ENCODE measurements at regions not wholly inside any gene's neighbourhood (a gene's known extent, or its start where the extent isn't known, plus 50 kb on each side); places are given as distances from the start of the nearest gene placed in this dataset.

- no peaks in the 10 kb centered on the region for H3K9me3 ChIP-seq (replicated peaks)
- H3K27me3 ChIP-seq (replicated peaks) = peaks cover 8% of the 10 kb centered on the region; the same call in 1 of the 2 replicates
- H3K4me1 ChIP-seq (replicated peaks) = no peaks in the 10 kb centered on the region
- no peaks in the 10 kb centered on the region for H3K36me3 ChIP-seq
- H3K4me3 ChIP-seq = no peak overlapping the region
- H3K27ac ChIP-seq = no peak overlapping the region
- no peak for DNase-seq (ENCODE audit: low read depth in 1 of 2, low spot score in 2 of 2)
Measured at GRCh38 chr1:5751163-5751540, 241.1 kb downstream of the NPHP4 start.

GRCh38 chr1:5750186-5751162, 241.8 kb downstream of the NPHP4 start:
- Histone ChIP-seq H3K4me3 (no peak overlapping the region), H3K9me3 (replicated peaks) (no peaks in the 10 kb centered on the region), H3K27ac (no peak overlapping the region), H3K36me3 (no peaks in the 10 kb centered on the region), H3K4me1 (replicated peaks) (no peaks in the 10 kb centered on the region), H3K27me3 (replicated peaks) (peaks cover 8% of the 10 kb centered on the region; the same call in 1 of the 2 replicates)
- no peak for DNase-seq (ENCODE audit: low read depth in 1 of 2, low spot score in 2 of 2)

GRCh38 chr1:5748286-5749225, 243.7 kb downstream of the NPHP4 start:
- no peaks in the 10 kb centered on the region for H3K4me1 ChIP-seq (replicated peaks)
- no peak for DNase-seq (ENCODE audit: low read depth in 1 of 2, low spot score in 2 of 2)
- H3K27ac ChIP-seq = no peak overlapping the region
- no peak overlapping the region for H3K4me3 ChIP-seq
- H3K9me3 ChIP-seq (replicated peaks) = no peaks in the 10 kb centered on the region
- H3K36me3 ChIP-seq = no peaks in the 10 kb centered on the region
- 0 out of 2 replicates have a peak, but pooled peaks cover 1% of the 10 kb centered on the region for H3K27me3 ChIP-seq (replicated peaks)

- no peak for DNase-seq (ENCODE audit: low read depth in 1 of 2, low spot score in 2 of 2)
- no peaks in the 10 kb centered on the region for H3K4me1 ChIP-seq (replicated peaks)
- H3K27me3 ChIP-seq (replicated peaks) = no peaks in the 10 kb centered on the region
- no peak overlapping the region for H3K27ac ChIP-seq
- H3K9me3 ChIP-seq (replicated peaks) = no peaks in the 10 kb centered on the region
- H3K4me3 ChIP-seq = no peak overlapping the region
- no peaks in the 10 kb centered on the region for H3K36me3 ChIP-seq
Measured at GRCh38 chr1:5747426-5748285, 244.6 kb downstream of the NPHP4 start.

- Histone ChIP-seq H3K27ac (no peak overlapping the region), H3K36me3 (no peaks in the 10 kb centered on the region), H3K4me3 (no peak overlapping the region), H3K4me1 (replicated peaks) (no peaks in the 10 kb centered on the region), H3K9me3 (replicated peaks) (no peaks in the 10 kb centered on the region), H3K27me3 (replicated peaks) (no peaks in the 10 kb centered on the region)
- DNase-seq (ENCODE audit: low read depth in 1 of 2, low spot score in 2 of 2) = no peak
Measured at GRCh38 chr1:5746611-5747425, 245.4 kb downstream of the NPHP4 start.

GRCh38 chr1:5745800-5746610, 246.2 kb downstream of the NPHP4 start:
- Histone ChIP-seq H3K36me3 (no peaks in the 10 kb centered on the region), H3K27ac (no peak overlapping the region), H3K9me3 (replicated peaks) (no peaks in the 10 kb centered on the region), H3K27me3 (replicated peaks) (no peaks in the 10 kb centered on the region), H3K4me1 (replicated peaks) (no peaks in the 10 kb centered on the region), H3K4me3 (no peak overlapping the region)
- DNase-seq (ENCODE audit: low read depth in 1 of 2, low spot score in 2 of 2) = peak; percentile 40 to 61

GRCh38 chr1:5744911-5745799, 247.1 kb downstream of the NPHP4 start:
- H3K9me3 ChIP-seq (replicated peaks) = no peaks in the 10 kb centered on the region
- H3K27ac ChIP-seq = no peak overlapping the region
- no peaks in the 10 kb centered on the region for H3K36me3 ChIP-seq
- H3K4me3 ChIP-seq = no peak overlapping the region
- DNase-seq (ENCODE audit: low read depth in 1 of 2, low spot score in 2 of 2) = no peak
- H3K27me3 ChIP-seq (replicated peaks) = no peaks in the 10 kb centered on the region
- no peaks in the 10 kb centered on the region for H3K4me1 ChIP-seq (replicated peaks)

GRCh38 chr1:5744341-5744740, 247.9 kb downstream of the NPHP4 start:
- no peaks in the 10 kb centered on the region for H3K27me3 ChIP-seq (replicated peaks)
- no peaks in the 10 kb centered on the region for H3K36me3 ChIP-seq
- H3K27ac ChIP-seq = no peak overlapping the region
- H3K4me3 ChIP-seq = no peak overlapping the region
- no peaks in the 10 kb centered on the region for H3K4me1 ChIP-seq (replicated peaks)
- H3K9me3 ChIP-seq (replicated peaks) = no peaks in the 10 kb centered on the region
- DNase-seq (ENCODE audit: low read depth in 1 of 2, low spot score in 2 of 2) = no peak

- Histone ChIP-seq H3K4me1 (replicated peaks) (no peaks in the 10 kb centered on the region), H3K9me3 (replicated peaks) (no peaks in the 10 kb centered on the region), H3K4me3 (no peak overlapping the region), H3K27ac (no peak overlapping the region), H3K27me3 (replicated peaks) (no peaks in the 10 kb centered on the region), H3K36me3 (no peaks in the 10 kb centered on the region)
- DNase-seq (ENCODE audit: low read depth in 1 of 2, low spot score in 2 of 2) = no peak
Measured at GRCh38 chr1:5743435-5744095, 248.7 kb downstream of the NPHP4 start.

GRCh38 chr1:5742801-5743200, 249.4 kb downstream of the NPHP4 start:
- Histone ChIP-seq H3K27me3 (replicated peaks) (no peaks in the 10 kb centered on the region), H3K4me1 (replicated peaks) (no peaks in the 10 kb centered on the region), H3K4me3 (no peak overlapping the region), H3K9me3 (replicated peaks) (no peaks in the 10 kb centered on the region), H3K27ac (no peak overlapping the region), H3K36me3 (no peaks in the 10 kb centered on the region)
- DNase-seq (ENCODE audit: low read depth in 1 of 2, low spot score in 2 of 2) = no peak

- Histone ChIP-seq H3K27ac (no peak overlapping the region), H3K36me3 (no peaks in the 10 kb centered on the region), H3K9me3 (replicated peaks) (no peaks in the 10 kb centered on the region), H3K4me3 (no peak overlapping the region), H3K4me1 (replicated peaks) (no peaks in the 10 kb centered on the region), H3K27me3 (replicated peaks) (no peaks in the 10 kb centered on the region)
- no peak for DNase-seq (ENCODE audit: low read depth in 1 of 2, low spot score in 2 of 2)
Measured at GRCh38 chr1:5742032-5742431, 250.2 kb downstream of the NPHP4 start.
